Stimulated activated CD8-positive, alpha-beta memory T cell treated with anti-CD3 and anti-CD28 coated beads, Interleukin-12 subunit alpha, Interleukin-12 subunit beta, amount 100 ng/mL, for 1 hour (primary cell): ENCODE measurements at regions not wholly inside any gene's neighbourhood (a gene's known extent, or its start where the extent isn't known, plus 50 kb on each side); places are given as distances from the start of the nearest gene placed in this dataset.
"Not testable (repeated sequence)": the region's sequence is repeated elsewhere in the genome, so short reads cannot be mapped to it uniquely, and the experiment has no call there.

ENCODE experiments used
- DNase-seq: peaks from one replicate; pipeline ENCODE4 v3.0.0-alpha.2; 2020; ENCODE audit warnings: low read depth

DNA sequence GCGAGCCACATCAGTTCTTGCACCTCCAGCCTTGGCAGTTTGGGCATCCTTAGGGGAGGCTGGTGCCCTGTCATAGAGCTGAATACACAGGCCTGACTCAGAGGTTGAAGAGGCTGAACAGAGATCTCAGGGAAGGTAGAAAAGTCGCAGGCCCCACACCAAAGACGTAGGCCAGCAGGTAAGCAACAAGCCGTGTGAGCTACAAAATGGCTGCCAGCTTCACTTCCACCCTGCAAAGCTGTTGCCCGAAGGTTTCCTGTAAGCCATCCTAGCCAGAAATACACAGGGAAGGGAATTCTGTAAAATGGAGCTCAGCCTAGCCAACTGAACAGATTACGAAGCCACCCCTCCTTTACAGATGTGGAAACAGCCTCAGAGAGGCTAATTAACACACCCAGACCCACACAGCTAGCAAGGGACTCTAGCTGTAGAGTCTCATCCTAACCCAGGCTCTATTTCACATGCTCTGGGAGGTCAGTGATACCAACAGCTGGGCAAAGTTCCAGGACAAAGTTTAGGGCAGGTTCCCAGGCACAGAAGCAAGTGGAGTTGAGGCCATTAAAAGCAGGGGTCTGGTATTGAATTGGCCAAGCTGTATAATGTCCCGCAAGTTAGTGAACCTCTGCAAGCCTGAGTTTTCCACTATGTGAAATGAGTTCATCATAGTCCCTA lies 66.3 kb upstream of the RASGRF1 start:
- no peak for DNase-seq

DNA sequence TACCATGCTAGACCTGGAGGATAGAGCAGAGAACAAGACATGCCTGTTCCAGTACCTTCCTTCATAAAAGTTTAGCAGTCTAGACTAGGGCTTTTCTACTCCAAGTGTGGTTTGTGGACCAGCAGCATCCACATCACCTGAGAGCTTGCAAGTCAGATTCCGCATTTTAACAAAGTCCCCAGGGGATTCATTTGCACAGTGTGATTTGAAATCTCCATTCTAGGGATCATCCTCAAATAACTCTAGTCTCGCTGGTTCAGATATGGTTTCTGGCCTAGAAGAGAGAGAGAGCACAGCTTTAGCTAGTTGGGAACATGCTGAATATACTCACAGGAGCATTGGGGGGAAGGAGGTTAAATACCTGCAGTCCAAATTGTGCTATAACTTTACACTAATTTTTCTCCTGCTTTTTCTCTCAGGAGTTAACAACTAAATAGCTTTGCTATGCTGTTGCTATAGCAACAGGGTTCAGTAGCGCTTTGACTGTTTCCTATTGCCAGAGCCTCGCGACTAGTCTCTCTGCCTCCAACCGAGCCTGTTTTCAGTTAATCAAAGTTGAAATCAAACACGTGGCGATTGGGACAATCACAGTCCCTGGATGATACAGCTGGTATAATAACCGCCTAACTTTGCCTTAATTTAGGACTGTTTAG lies 64.0 kb upstream of the RASGRF1 start:
- DNase-seq, result no peak

DNA sequence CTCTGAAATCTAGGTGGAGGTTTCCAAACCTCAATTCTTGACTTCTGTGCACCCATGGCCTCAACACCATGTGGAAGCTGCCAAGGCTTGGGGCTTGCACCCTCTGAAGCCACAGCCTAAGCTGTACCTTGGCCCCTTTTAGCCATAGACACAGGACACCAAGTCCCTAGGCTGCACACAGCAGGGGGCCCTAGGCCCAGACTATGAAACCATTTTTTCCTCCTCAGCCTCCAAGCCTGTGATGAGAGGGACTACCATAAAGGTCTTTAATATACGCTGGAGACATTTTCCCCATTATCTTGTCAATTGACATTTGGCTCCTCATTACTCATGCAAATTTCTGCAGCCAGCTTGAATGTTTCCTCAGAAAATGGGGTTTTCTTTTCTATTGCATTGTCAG lies 53.7 kb upstream of the RASGRF1 start:
- DNase-seq, result not testable (repeated sequence)

GRCh38 chr15:79140846-79141570 lies 50.4 kb upstream of the RASGRF1 start:
- no peak for DNase-seq
